Pancreas (tissue), 10 donors: ENCODE measurements at regions not wholly inside any gene's neighbourhood (a gene's known extent, or its start where the extent isn't known, plus 50 kb on each side); places are given as distances from the start of the nearest gene placed in this dataset.
"Not testable (repeated sequence)": the region's sequence is repeated elsewhere in the genome, so short reads cannot be mapped to it uniquely, and the experiment has no call there.

Source experiments
- ATAC-seq, 4 donors: fragments of 200-7000 bp; cut with Tn5 transposase; one replicate each; pipeline versions ENCODE4 v1.8.0 to v1.9.1; 2020; ENCODE audit warnings: mild to moderate bottlenecking in 4 of 4, moderate library complexity in 4 of 4
- DNase-seq, 6 donors: peaks; one replicate each; pipeline ENCODE4 v3.0.0-alpha.2; 2020
- FAIRE-seq: peaks from 2 replicates; lab custom pipeline; 2012; peaks lifted over from hg19 to GRCh38; lab: Jason Lieb, UNC
- H3K27ac ChIP-seq, 4 donors: fragments of 200-600 bp; sonication (generic); 1 replicate in 3 of 4; 2 replicates in 1 of 4; pipeline versions ENCODE4 v1.5.0 to v1.8.0; 2020
- H3K27me3 ChIP-seq, 4 donors: fragments of 200-600 bp; one replicate each; pipeline ENCODE4 v1.8.0; 2021
- H3K36me3 ChIP-seq, 3 donors: fragments of 200-600 bp; sonication (generic) in 1 of 3; one replicate each; pipeline versions ENCODE4 v1.5.0 to v1.8.0; 2020 to 2021
- H3K4me1 ChIP-seq, 3 donors: fragments of 200-600 bp; one replicate each; pipeline ENCODE4 v1.8.0; 2021
- H3K4me3 ChIP-seq, 4 donors: fragments of 200-600 bp; sonication (generic) in 2 of 4; one replicate each; pipeline versions ENCODE4 v1.5.0 to v1.8.0; 2020 to 2021
- H3K9me3 ChIP-seq, 4 donors: fragments of 200-600 bp; one replicate each; pipeline ENCODE4 v1.8.0; 2021
- CTCF ChIP-seq, 4 donors: fragments of 200-600 bp; sonication (generic) in 3 of 4; IDR thresholded peaks; one replicate each; pipeline versions ENCODE4 v1.5.0 to v1.8.0; 2021; ENCODE audit warnings: antibody characterized with exemption in 4 of 4
- WGBS, 2 donors: extraction: QIAGEN DNeasy Blood & Tissue Kit; methylation state at CpG; one replicate each; pipeline ENCODE4 v1.1.7; 2013; 5-methylcytosine and 5-hydroxymethylcytosine counted together
- intact Hi-C, 3 donors: fragments of 100-400 bp; cut with DNase I; formaldehyde crosslinking; loops; one replicate each; pipeline versions ENCODE4 v1.11.1 to v1.14.2; 2022
- donor health status: healthy with polysubstance abuse.
- donor health status: DM: no; HTN: no; CAD: no; lungs with moderate emphysema.
- donor health status: DM: no; HTN: no; CAD: no.
- donor health status: control.
- donor health status: control.
- donor health status: Bipolar disorder and iron deficiency.
- donor health status: DM: yes; HTN: yes; CAD: no.
- donor health status: DM: no; HTN: no; CAD: no.
- donor health status: DM: no; HTN: no; CAD: no.
- donor health status: DM: yes; HTN: yes; CAD: no.

DNA sequence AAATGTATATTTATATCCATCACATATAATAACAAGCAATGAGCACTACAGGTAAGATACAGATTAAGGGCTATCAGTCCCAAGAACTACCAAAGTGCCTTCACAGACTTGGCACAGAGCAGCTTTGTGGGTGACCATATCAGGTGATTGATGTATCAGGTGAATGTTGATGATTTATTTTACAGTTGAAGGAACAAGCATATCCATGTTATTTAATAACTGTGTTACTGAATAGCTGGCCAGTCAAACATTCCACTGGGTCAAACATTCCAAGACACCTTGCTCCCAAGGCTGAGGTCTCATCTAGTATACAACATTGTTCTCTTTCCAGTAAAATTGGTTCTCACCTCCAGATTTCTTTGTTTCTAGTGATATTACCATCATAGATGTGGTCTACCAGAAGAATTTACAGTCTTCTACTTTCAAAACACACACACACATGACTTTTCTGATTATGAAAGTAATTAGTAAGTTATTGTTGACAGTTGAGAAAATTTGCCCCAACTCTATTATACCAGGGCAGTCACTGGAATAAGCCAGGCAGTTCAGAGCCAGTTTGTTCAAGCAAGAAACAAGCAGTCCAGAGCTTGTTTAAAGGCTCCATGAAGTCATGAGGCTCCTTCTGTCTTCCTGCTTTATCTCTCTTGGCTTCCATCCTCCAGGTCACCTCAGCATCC is 68.2 kb downstream of the ELAPOR2 start:
- TF ChIP-seq CTCF (IDR thresholded peaks at IDR 0.05), result no peak
- H3K27ac ChIP-seq, result peak overlapping the region in 1 of 4 donors; percentile 17
- FAIRE-seq, result no peak

GRCh38 chr7:86989407-86989806 is 70.0 kb downstream of the ELAPOR2 start:
- Histone ChIP-seq H3K27me3 (no peaks in the 10 kb centered on the region), H3K4me3 (no peak overlapping the region), H3K4me1 (peaks cover 0 to 6% (median 0%) of the 10 kb centered on the region in 3 donors), H3K36me3 (no peaks in the 10 kb centered on the region), H3K9me3 (no peaks in the 10 kb centered on the region), H3K27ac (no peak overlapping the region)
- DNase-seq (no peak), FAIRE-seq (no peak), ATAC-seq (no peak)
- 80 to 82% methylated on average over 8 of the region's 8 CpGs for WGBS, 2 donors
- TF ChIP-seq CTCF (IDR thresholded peaks at IDR 0.05), result no peak
- intact Hi-C loops, result no loop called here

More for the DNA sequence above, 68.2 kb downstream of the ELAPOR2 start:
- H3K36me3 ChIP-seq, result no peaks in the 10 kb centered on the region
- intact Hi-C loops, result no loop called here
- H3K27me3 ChIP-seq, result no peaks in the 10 kb centered on the region
- H3K4me3 ChIP-seq, result no peak overlapping the region
- DNase-seq (no peak), ATAC-seq (peak in 2 of 4 donors; percentile 55 to 64)
- no peaks in the 10 kb centered on the region for H3K9me3 ChIP-seq
- H3K4me1 ChIP-seq, result peaks cover 0 to 6% (median 0%) of the 10 kb centered on the region in 3 donors

GRCh38 chr7:86987834-86988233 is 71.6 kb downstream of the ELAPOR2 start:
- H3K27me3 ChIP-seq, H3K36me3 ChIP-seq, H3K27ac ChIP-seq, DNase-seq, intact Hi-C loops, H3K4me3 ChIP-seq, FAIRE-seq, ATAC-seq, H3K9me3 ChIP-seq, H3K4me1 ChIP-seq: not testable (repeated sequence)
- 86 to 88% methylated on average over 4 of the region's 4 CpGs for whole genome bisulfite sequencing, 2 donors

DNA sequence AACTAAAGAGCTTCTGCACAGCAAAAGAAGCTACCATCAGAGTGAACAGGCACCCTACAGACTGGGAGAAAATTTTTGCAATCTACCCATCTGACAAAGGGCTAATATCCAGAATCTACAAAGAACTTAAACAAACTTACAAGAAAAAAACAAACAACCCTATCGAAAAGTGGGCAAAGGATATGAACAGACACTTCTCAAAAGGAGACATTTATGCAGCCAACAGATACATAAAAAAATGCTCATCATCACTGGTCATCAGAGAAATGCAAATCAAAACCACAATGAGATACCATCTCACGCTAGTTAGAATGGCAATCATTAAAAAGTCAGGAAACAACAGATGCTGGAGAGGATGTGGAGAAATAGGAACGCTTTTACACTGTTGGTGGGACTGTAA is 72.1 kb downstream of the ELAPOR2 start:
- ATAC-seq, H3K4me3 ChIP-seq, H3K27me3 ChIP-seq, H3K4me1 ChIP-seq, H3K36me3 ChIP-seq, H3K27ac ChIP-seq, FAIRE-seq, DNase-seq, H3K9me3 ChIP-seq, intact Hi-C loops: not testable (repeated sequence)
- WGBS, 2 donors, result 68 to 82% methylated on average over 2 to 3 of the region's 3 CpGs

GRCh38 chr7:86985342-86985741 is 74.1 kb downstream of the ELAPOR2 start:
- FAIRE-seq, intact Hi-C loops, H3K36me3 ChIP-seq, H3K4me3 ChIP-seq, H3K27me3 ChIP-seq, H3K4me1 ChIP-seq, DNase-seq, ATAC-seq, H3K27ac ChIP-seq, H3K9me3 ChIP-seq: not testable (repeated sequence)
- 73 to 75% methylated on average over 3 of the region's 3 CpGs for WGBS, 2 donors

DNA sequence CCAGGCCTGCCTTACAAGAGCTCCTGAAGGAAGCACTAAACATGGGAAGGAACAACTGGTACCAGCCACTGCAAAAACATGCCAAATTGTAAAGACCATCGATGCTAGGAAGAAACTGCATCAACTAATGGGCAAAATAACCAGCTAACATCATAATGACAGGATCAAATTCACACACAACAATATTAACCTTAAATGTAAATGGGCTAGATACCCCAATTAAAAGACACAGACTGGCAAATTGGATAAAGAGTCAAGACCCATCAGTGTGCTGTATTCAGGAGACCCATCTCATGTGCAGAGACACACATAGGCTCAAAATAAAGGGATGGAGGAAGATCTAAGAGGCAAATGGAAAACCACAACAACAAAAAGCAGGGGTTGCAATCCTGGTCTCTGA is 75.8 kb downstream of the ELAPOR2 start:
- H3K4me3 ChIP-seq, H3K27ac ChIP-seq, intact Hi-C loops, ATAC-seq, DNase-seq, H3K4me1 ChIP-seq, FAIRE-seq, H3K9me3 ChIP-seq, H3K36me3 ChIP-seq, H3K27me3 ChIP-seq: not testable (repeated sequence)
- WGBS, 2 donors, result 75 to 86% methylated on average over 1 of the region's 1 CpG

DNA sequence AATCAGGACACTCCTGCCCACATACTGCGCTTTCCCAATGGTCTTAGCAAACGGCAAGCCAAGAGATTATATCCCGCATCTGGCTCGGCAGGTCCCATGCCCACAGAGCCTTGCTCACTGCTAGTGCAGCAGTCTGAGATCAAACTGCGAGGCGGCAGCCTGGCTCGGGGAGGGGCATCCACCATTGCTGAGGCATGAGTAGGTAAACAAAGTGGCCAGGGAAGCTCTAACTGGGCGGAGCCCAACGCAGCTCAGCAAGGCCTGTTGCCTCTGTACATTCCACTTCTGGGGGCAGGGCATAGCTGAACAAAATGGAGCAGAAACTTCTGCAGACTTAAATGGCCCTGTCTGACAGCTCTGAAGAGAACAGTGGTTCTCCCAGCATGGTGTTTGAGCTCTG is 77.5 kb downstream of the ELAPOR2 start:
- H3K9me3 ChIP-seq, FAIRE-seq, H3K4me1 ChIP-seq, H3K36me3 ChIP-seq, intact Hi-C loops, H3K27me3 ChIP-seq, ATAC-seq, H3K27ac ChIP-seq, H3K4me3 ChIP-seq: not testable (repeated sequence)
- DNase-seq, result peak in 1 of 6 donors; percentile 43
- 77 to 86% methylated on average over 9 of the region's 9 CpGs for WGBS, 2 donors
